ENCODE measurements at regions not wholly inside any gene's neighbourhood (a gene's known extent, or its start where the extent isn't known, plus 50 kb on each side); places are given as distances from the start of the nearest gene placed in this dataset.

DNA sequence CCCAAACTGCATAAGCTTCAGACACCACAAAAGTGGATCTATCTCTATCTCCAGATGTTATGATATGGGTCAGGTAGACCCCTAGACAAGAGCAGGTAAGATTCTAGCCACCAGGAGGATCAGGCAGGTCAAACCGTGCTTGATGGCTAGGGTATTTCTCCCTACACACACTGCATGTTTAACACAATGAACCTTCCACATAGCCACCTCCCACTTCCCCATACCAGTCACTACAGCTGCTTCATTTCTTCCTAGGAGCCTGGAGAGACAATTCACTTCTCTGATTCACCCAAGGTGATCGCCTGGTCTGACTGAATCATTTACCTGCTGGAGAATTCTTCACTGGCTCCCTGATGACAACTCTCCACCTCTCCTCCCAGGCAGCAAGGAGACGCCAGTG lies 66.0 kb upstream of the MYCN start:
- no peak for TF ChIP-seq EZH2 (IDR thresholded peaks at IDR 0.05; ENCODE audit: low read length, missing control alignments)
- TF ChIP-seq, protein P1, sequence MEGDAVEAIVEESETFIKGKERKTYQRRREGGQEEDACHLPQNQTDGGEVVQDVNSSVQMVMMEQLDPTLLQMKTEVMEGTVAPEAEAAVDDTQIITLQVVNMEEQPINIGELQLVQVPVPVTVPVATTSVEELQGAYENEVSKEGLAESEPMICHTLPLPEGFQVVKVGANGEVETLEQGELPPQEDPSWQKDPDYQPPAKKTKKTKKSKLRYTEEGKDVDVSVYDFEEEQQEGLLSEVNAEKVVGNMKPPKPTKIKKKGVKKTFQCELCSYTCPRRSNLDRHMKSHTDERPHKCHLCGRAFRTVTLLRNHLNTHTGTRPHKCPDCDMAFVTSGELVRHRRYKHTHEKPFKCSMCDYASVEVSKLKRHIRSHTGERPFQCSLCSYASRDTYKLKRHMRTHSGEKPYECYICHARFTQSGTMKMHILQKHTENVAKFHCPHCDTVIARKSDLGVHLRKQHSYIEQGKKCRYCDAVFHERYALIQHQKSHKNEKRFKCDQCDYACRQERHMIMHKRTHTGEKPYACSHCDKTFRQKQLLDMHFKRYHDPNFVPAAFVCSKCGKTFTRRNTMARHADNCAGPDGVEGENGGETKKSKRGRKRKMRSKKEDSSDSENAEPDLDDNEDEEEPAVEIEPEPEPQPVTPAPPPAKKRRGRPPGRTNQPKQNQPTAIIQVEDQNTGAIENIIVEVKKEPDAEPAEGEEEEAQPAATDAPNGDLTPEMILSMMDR (conservative IDR thresholded peaks at IDR 0.05 in 1 of 2, IDR thresholded peaks at IDR 0.05 in 1 of 2; ENCODE audit: low read depth in 1 of 2, low read length in 2 of 2) = no peak
